Loucy (cell line): ENCODE measurements at regions not wholly inside any gene's neighbourhood (a gene's known extent, or its start where the extent isn't known, plus 50 kb on each side); places are given as distances from the start of the nearest gene placed in this dataset.
"Not testable (repeated sequence)": the region's sequence is repeated elsewhere in the genome, so short reads cannot be mapped to it uniquely, and the experiment has no call there.

Source experiments
- H2AFZ ChIP-seq: fragments of 200-600 bp; sonication (generic); 2 replicates; pipeline ENCODE4 v1.6.0; 2016; ENCODE audit warnings: antibody characterized with exemption, mild to moderate bottlenecking, low read length, moderate library complexity
- H3F3A ChIP-seq: fragments of 200-600 bp; 2 replicates; pipeline ENCODE4 v1.6.0; 2016; ENCODE audit warnings: antibody characterized with exemption, low read depth, mild to moderate bottlenecking
- H3K27me3 ChIP-seq: fragments of 200-600 bp; sonication (generic); 2 replicates; pipeline ENCODE4 v1.6.1; 2014; ENCODE audit warnings: low read length, mild to moderate bottlenecking; ENCODE audit not compliant: insufficient read depth, poor library complexity, severe bottlenecking
- H3K36me3 ChIP-seq: fragments of 200-600 bp; sonication (generic); 2 replicates; pipeline ENCODE4 v1.6.1; 2016; ENCODE audit warnings: low read length; ENCODE audit not compliant: insufficient read depth
- H3K4me1 ChIP-seq: fragments of 200-600 bp; sonication (generic); 2 replicates; pipeline ENCODE4 v1.5.1; 2014; ENCODE audit warnings: low read length, mild to moderate bottlenecking; ENCODE audit not compliant: insufficient read depth, poor library complexity, severe bottlenecking
- H3K4me2 ChIP-seq: fragments of 200-600 bp; sonication (generic); 2 replicates; pipeline ENCODE4 v1.6.0; 2014; ENCODE audit warnings: antibody characterized with exemption, low read length, low read depth, mild to moderate bottlenecking; ENCODE audit not compliant: poor library complexity, severe bottlenecking
- H3K4me3 ChIP-seq: fragments of 200-600 bp; sonication (generic); 2 replicates; pipeline ENCODE4 v1.5.1; 2014; ENCODE audit warnings: low read length, mild to moderate bottlenecking, mixed read lengths; ENCODE audit not compliant: poor library complexity, severe bottlenecking
- H3K79me2 ChIP-seq: fragments of 200-600 bp; sonication (generic); 2 replicates; pipeline ENCODE4 v1.6.1; 2014; ENCODE audit warnings: low read length; ENCODE audit not compliant: insufficient read depth
- H3K9ac ChIP-seq: fragments of 200-600 bp; sonication (generic); 2 replicates; pipeline ENCODE4 v1.6.0; 2014; ENCODE audit warnings: mild to moderate bottlenecking, low read depth, low read length, moderate library complexity; ENCODE audit not compliant: poor library complexity, severe bottlenecking
- H3K9me2 ChIP-seq: fragments of 200-600 bp; sonication (generic); replicated peaks from 2 replicates; pipeline ENCODE4 v1.6.1; 2016; ENCODE audit warnings: low read depth, low read length, mixed read lengths
- H3K9me3 ChIP-seq: fragments of 200-600 bp; sonication (generic); 2 replicates; pipeline ENCODE4 v1.6.1; 2014; ENCODE audit warnings: mild to moderate bottlenecking, antibody characterized with exemption, low read length, low read depth; ENCODE audit not compliant: insufficient read depth
- H4K20me1 ChIP-seq: fragments of 200-600 bp; sonication (generic); 2 replicates; pipeline ENCODE4 v1.6.0; 2014; ENCODE audit warnings: antibody characterized with exemption, low read length, mild to moderate bottlenecking; ENCODE audit not compliant: insufficient read depth, poor library complexity, severe bottlenecking
- EZH2phosphoT487 ChIP-seq: fragments of 200-600 bp; IDR thresholded peaks from 2 replicates; pipeline ENCODE4 v1.6.1; 2018; ENCODE audit warnings: antibody characterized with exemption, mild to moderate bottlenecking, moderate library complexity, borderline replicate concordance
- TF ChIP-seq, protein P1 (sequence below): fragments of 200-600 bp; sonication (generic); conservative IDR thresholded peaks from 2 replicates; pipeline ENCODE4 v1.5.1; 2014; ENCODE audit warnings: mild to moderate bottlenecking, antibody characterized with exemption, low read length

DNA sequence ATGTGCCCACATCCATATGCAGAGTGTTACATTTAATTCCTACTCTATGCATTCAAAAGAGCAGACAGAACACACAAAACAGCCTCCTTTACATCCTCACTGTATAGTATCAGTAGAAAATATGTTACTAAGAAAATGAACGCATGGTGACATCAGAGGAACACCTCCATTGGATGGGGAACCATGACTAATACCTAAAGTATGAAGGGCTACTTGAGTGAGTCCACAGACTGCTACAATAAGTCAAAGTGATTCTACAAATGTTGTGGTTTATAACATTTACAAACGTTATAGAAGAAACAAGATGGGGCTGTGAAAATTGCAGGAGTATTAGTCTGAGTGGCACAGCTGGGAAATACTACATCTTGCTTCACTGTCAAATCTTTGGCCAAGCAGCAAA is 1830.9 kb upstream of the PIK3C3 start:
- Histone ChIP-seq H3K4me2 (no peak overlapping the region), H3F3A (no peaks in the 10 kb centered on the region), H2AFZ (no peak overlapping the region), H3K9ac (no peak overlapping the region), H3K36me3 (no peaks in the 10 kb centered on the region), H3K9me3 (no peaks in the 10 kb centered on the region), H3K9me2 (no peaks in the 10 kb centered on the region), H3K79me2 (no peaks in the 10 kb centered on the region), H3K4me1 (no peaks in the 10 kb centered on the region), H4K20me1 (no peaks in the 10 kb centered on the region), H3K27me3 (no peaks in the 10 kb centered on the region), H3K4me3 (no peak overlapping the region)
- no peak for TF ChIP-seq EZH2phosphoT487

DNA sequence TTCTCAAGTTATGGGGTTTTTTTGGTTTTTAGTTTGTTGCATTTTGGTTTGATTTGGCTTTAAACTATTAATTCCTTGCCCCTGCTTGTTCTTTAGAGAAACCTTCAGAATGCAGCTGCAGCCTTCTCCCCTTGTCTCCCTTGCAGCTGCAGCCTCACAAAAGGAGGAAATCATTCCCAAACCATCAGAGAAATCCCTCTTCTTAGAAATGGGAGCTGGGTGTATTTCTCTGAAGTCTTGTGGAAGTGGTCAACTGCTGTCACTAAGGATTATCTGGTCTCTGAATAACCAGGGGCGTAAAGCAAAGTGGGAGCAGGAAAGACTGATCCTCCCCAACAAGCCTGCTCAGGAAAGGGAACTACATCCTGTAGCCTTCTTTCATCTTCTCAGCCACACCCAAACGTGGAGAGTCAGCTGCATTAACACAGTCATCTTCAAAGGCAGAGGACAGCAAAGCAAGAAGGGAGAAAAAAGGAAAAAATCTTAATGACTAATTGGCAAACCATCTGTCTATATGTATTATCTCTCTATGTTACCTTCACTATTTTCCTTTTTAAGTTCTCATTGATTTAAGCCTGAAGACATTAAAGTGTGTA is 1834.1 kb upstream of the PIK3C3 start:
- no peaks in the 10 kb centered on the region for H3K9me2 ChIP-seq

GRCh38 chr18:40120356-40120755 is 1834.7 kb upstream of the PIK3C3 start:
- Histone ChIP-seq H3K27me3 (no peaks in the 10 kb centered on the region), H3K4me2 (no peak overlapping the region), H3K4me1 (no peaks in the 10 kb centered on the region), H2AFZ (no peak overlapping the region), H3K9me3 (no peaks in the 10 kb centered on the region), H3K36me3 (no peaks in the 10 kb centered on the region), H3K4me3 (no peak overlapping the region), H3K9ac (no peak overlapping the region), H3K9me2 (no peaks in the 10 kb centered on the region), H4K20me1 (no peaks in the 10 kb centered on the region), H3F3A (no peaks in the 10 kb centered on the region), H3K79me2 (no peaks in the 10 kb centered on the region)
- TF ChIP-seq, protein P1, sequence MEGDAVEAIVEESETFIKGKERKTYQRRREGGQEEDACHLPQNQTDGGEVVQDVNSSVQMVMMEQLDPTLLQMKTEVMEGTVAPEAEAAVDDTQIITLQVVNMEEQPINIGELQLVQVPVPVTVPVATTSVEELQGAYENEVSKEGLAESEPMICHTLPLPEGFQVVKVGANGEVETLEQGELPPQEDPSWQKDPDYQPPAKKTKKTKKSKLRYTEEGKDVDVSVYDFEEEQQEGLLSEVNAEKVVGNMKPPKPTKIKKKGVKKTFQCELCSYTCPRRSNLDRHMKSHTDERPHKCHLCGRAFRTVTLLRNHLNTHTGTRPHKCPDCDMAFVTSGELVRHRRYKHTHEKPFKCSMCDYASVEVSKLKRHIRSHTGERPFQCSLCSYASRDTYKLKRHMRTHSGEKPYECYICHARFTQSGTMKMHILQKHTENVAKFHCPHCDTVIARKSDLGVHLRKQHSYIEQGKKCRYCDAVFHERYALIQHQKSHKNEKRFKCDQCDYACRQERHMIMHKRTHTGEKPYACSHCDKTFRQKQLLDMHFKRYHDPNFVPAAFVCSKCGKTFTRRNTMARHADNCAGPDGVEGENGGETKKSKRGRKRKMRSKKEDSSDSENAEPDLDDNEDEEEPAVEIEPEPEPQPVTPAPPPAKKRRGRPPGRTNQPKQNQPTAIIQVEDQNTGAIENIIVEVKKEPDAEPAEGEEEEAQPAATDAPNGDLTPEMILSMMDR = no peak
- TF ChIP-seq EZH2phosphoT487 = no peak

More for the DNA sequence above, 1834.1 kb upstream of the PIK3C3 start:
- Histone ChIP-seq H3K27me3 (no peaks in the 10 kb centered on the region), H3K36me3 (no peaks in the 10 kb centered on the region), H3K4me2 (no peak overlapping the region), H3K9ac (no peak overlapping the region), H2AFZ (no peak overlapping the region), H3K4me3 (no peak overlapping the region), H3K9me3 (no peaks in the 10 kb centered on the region), H3K79me2 (no peaks in the 10 kb centered on the region), H4K20me1 (no peaks in the 10 kb centered on the region), H3K4me1 (no peaks in the 10 kb centered on the region), H3F3A (no peaks in the 10 kb centered on the region)
- TF ChIP-seq, protein P1 = no peak
- TF ChIP-seq EZH2phosphoT487 = no peak

DNA sequence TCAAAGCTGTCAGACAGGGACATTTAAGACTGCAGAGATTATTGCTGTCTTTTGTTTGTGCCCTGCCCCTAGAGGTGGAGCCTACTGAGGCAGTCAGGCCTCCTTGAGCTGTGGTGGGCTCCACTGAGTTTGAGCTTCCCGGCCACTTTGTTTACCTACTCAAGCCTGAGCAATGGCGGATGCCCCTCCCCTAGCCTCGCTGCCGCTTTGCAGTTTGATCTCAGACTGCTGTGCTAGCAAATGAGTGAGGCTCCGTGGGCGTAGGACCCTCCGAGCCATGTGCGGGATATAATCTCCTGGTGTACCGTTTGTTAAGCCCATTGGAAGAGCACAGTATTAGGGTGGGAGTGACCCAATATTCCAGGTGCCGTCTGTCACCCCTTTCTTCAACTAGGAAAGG is 1835.5 kb upstream of the PIK3C3 start:
- not testable (repeated sequence) for H3K4me3 ChIP-seq, H3K4me1 ChIP-seq, H2AFZ ChIP-seq, H3K9ac ChIP-seq, H3K9me3 ChIP-seq, H3K9me2 ChIP-seq, H3K4me2 ChIP-seq, H3K79me2 ChIP-seq, H4K20me1 ChIP-seq, H3K27me3 ChIP-seq, H3K36me3 ChIP-seq, H3F3A ChIP-seq
